ENCODE measurements at regions not wholly inside any gene's neighbourhood (a gene's known extent, or its start where the extent isn't known, plus 50 kb on each side); places are given as distances from the start of the nearest gene placed in this dataset.

GRCh38 chr11:80916173-80916798 lies 1475.5 kb upstream of the TENM4 start:
- DNase-seq = no peak

- no peak for DNase-seq
Measured at GRCh38 chr11:80914311-80914710, 1473.5 kb upstream of the TENM4 start.

- DNase-seq = no peak
Measured at GRCh38 chr11:80911666-80912065, 1470.8 kb upstream of the TENM4 start.

- DNase-seq = no peak
Measured at GRCh38 chr11:80900265-80900664, 1459.4 kb upstream of the TENM4 start.

- DNase-seq = no peak
Measured at GRCh38 chr11:80899381-80899780, 1458.6 kb upstream of the TENM4 start.

- no peak for DNase-seq
Measured at GRCh38 chr11:80898910-80899309, 1458.1 kb upstream of the TENM4 start.

GRCh38 chr11:80886684-80887083 lies 1445.9 kb upstream of the TENM4 start:
- DNase-seq = no peak

GRCh38 chr11:80873310-80873999 lies 1432.6 kb upstream of the TENM4 start:
- no peak for DNase-seq

GRCh38 chr11:80872116-80872728 lies 1431.4 kb upstream of the TENM4 start:
- no peak for DNase-seq

- no peak for DNase-seq
Measured at GRCh38 chr11:80868831-80869230, 1428.0 kb upstream of the TENM4 start.

GRCh38 chr11:80862011-80862410 lies 1421.2 kb upstream of the TENM4 start:
- no peak for DNase-seq

- DNase-seq = no peak
Measured at GRCh38 chr11:80861193-80861592, 1420.4 kb upstream of the TENM4 start.

- no peak for DNase-seq
Measured at GRCh38 chr11:80860632-80861031, 1419.8 kb upstream of the TENM4 start.

- no peak for DNase-seq
Measured at GRCh38 chr11:80856066-80856465, 1415.2 kb upstream of the TENM4 start.

- DNase-seq = no peak
Measured at GRCh38 chr11:80855426-80855825, 1414.6 kb upstream of the TENM4 start.

- no peak for DNase-seq
Measured at GRCh38 chr11:80849253-80849652, 1408.4 kb upstream of the TENM4 start.

GRCh38 chr11:80846979-80847378 lies 1406.1 kb upstream of the TENM4 start:
- no peak for DNase-seq

- no peak for DNase-seq
Measured at GRCh38 chr11:80846442-80846841, 1405.6 kb upstream of the TENM4 start.

GRCh38 chr11:80844110-80844819 lies 1403.4 kb upstream of the TENM4 start:
- no peak for DNase-seq

- no peak for DNase-seq
Measured at GRCh38 chr11:80843266-80843974, 1402.6 kb upstream of the TENM4 start.

- DNase-seq = no peak
Measured at GRCh38 chr11:80842246-80842645, 1401.4 kb upstream of the TENM4 start.

- DNase-seq = no peak
Measured at GRCh38 chr11:80841675-80842074, 1400.8 kb upstream of the TENM4 start.

- no peak for DNase-seq
Measured at GRCh38 chr11:80838153-80838552, 1397.3 kb upstream of the TENM4 start.
